NCI-H774 (cell line): ENCODE measurements at regions not wholly inside any gene's neighbourhood (a gene's known extent, or its start where the extent isn't known, plus 50 kb on each side); places are given as distances from the start of the nearest gene placed in this dataset.

ENCODE experiments used
- DNase-seq: peaks from one replicate; lab custom pipeline; 2025; lab: John Stamatoyannopoulos, UW

DNA sequence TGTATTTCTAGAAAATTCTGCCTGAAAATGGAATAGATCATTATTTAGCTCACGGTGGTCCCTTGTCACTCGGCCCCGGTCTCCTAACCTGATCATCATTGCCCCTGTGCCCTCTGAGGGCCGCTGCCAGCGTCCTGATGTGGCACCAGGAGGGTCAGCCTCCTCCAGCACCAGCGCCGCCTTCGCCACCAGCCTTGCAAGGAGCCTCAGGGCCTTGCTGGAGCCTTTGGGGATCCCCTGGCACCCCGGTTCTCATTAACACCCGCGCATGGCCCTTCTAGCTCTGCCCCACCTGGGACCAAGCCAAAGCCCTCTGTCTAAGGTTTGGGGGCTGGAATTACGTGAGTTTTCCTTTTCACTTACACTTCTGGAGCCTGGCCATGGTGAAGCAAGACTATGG is 282.5 kb upstream of the ADARB2 start:
- no peak for DNase-seq

GRCh38 chr10:2019281-2019680 is 282.0 kb upstream of the ADARB2 start:
- no peak for DNase-seq

GRCh38 chr10:2014541-2014940 is 277.2 kb upstream of the ADARB2 start:
- no peak for DNase-seq

DNA sequence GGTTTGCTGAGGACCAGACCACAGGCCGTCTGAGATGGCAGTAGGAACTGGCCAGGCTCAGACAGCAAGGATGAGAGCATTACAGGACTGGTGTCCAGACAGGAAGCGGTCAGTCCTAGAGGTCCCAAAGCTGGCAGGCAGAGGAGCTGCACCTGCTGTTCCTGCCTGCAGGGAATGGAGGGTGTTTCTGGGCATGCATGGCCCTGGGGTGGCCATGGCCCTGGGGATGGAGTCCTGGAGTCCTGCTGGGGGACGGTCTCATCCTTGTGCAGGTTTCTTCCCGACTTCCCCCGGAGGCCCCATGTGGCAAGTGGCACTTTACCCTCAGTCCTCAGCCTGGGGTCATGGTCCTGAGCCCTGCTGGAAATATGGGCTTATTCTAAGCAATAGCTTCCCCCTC is 274.9 kb upstream of the ADARB2 start:
- DNase-seq: no peak

GRCh38 chr10:2011106-2011716 is 273.9 kb upstream of the ADARB2 start:
- DNase-seq: no peak

GRCh38 chr10:2005546-2005945 is 268.2 kb upstream of the ADARB2 start:
- no peak for DNase-seq

- no peak for DNase-seq
These were observed 255.6 kb upstream of the ADARB2 start for GRCh38 chr10:1992930-1993329.

DNA sequence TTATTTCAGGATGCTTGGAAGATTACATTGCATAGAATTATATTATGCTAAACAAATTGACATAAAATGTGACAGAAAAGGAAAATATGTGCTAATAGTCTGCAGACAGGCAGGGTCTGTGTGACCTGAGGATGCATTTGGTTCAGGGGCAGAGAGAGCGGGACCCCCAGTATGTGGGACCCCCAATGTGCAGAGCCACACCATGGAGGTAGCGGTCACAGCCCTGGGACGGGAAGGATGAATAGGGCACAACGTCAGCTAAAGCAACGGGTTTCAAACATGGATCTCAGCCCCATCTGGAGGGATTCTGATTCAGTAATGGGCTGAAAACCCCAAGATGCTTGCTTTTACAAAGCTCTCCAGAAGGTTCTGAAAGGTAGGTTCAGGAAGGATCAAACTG is 251.8 kb upstream of the ADARB2 start:
- no peak for DNase-seq

DNA sequence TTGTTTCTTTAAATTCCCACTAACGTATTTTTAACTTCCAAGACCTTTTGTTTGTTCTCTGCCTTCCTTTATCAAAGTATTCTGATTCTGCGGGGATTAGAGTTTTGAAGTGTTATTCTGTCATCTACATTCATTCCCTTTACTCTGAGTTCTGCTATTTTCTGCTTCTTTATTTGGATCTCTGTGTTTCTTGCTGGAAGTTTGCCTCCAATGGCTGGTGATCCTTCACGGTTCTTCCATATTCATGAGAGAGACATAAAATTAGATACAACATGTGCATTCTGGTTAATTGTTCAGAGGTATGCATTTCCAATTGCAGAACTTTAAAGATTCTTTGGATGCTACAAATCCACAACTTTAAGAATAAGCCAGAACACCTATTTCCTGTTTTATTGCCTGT is 244.7 kb upstream of the ADARB2 start:
- no peak for DNase-seq

DNA sequence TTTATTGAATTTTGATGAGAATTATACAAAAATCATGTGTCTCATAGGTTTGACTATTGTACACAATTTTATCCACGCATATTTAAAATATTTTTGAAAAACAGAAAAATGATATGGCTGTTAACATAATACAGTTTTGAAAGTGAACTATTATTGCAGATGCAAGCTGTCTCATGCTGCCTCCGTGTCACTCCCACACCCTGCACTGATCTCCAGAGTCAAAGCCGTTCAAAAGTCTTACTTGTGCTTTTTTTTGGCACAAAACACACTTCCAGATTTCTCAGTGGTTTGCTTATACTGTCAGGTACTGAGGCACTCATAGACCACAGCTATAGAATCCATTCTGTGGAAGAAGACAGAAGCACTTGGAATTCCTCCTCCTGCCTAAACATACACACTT is 243.1 kb upstream of the ADARB2 start:
- no peak for DNase-seq

DNA sequence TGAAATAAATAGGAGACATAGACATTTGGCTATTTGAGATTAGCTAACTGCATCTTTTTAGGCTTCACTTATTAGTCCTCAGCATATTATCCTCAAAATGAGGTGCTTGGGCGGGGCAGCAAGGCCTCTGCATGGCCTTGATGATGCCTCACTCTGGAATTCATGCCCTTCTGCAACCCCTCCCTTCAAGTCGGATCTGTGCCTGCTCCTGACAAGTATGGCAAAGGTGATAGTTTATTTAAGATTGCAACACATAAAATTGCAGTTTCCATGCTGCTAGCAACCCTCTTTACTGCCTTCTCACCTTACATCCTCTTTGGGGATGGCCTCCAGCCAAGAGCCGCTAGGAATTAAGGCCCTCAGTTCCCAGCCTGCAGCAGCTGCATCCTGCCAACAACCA is 241.3 kb upstream of the ADARB2 start:
- DNase-seq: no peak

- no peak for DNase-seq
These were observed 240.1 kb upstream of the ADARB2 start for GRCh38 chr10:1977461-1977860.

GRCh38 chr10:1972406-1972805 is 235.1 kb upstream of the ADARB2 start:
- no peak for DNase-seq

DNA sequence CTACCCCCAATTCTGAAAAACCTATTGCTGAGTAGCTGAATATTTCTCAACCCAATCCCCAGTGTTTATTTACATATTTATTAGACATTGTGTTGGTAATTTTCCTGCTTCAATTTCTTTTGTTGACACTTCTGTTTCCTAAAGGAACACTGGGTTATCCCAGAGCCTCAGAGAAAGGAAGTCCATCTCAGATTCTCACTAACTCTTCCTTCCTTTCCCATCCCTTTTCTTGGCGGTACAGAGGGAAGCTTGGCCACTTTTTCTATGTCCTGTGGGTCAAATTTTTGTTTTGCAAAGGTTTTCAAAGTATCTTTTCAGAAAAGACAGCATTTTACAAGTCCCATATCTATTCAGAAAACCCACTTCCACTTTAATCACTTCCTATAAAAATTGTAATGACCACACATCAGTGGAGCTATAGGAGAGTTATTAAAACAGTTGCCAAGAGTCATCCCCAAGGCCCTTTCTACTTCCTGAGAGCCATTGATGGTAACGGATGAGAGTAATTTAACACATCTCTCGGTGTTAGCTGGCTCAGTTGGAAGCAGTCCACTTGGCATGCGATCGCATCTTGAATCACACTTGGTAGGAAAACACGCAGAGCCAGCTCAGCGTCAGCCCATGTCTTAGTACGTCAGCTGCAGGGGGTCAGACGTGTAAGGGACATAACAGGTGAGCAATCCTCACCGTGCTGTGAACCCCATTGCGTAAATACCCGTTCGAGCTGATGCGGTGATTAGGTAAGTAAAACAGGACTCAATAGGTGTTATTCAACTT is 231.1 kb upstream of the ADARB2 start:
- no peak for DNase-seq

DNA sequence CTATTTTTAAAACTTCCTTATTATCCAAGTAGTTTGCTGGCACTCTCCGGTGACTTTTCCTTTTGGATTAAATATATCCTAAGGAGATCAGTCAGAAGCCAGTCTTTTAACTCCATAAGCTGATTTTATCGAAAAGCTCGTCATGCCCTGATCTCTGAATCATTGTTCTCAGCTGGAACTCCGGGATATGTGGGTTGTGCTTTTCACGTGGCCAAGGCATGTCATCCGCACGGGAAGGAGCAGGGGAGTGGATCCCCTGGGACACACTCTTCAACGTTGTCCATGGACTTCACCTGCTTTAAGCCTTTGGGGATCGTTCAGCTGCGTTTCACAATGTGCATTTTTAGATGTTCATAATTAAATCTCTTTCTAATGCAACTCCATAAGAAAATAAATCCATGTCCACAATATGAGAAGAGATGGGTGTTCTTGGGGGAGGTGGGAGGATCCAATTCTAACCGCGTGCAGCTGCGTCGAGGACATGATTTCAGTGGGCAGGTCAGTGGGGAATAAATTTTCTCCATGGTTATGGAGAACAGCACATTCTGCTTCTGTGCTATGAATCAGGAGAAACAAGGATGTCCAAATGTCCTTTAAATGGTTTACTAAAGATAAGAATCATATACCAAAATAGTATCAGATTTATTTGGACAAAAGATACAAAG is 229.5 kb upstream of the ADARB2 start:
- no peak for DNase-seq

- DNase-seq: no peak
These were observed 227.2 kb upstream of the ADARB2 start for GRCh38 chr10:1964476-1964875.

DNA sequence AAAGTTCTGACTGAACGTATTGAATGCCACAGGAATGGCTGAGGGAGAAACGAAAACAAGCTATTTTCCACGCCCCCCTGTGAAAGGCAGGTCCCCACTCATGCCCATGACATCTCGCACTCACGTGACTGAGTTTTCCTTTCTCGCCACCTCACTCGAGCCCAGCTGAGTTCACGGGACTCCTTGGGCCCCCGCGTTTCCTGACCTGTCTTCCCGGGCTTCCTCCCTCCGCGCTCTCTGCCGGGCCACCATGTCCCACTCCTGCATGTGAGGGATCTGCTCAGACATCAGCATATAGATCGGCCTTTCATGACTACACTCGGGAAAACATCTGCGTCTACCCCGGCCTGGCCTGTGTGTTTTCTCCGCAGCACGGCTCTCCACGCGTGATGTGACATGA is 226.0 kb upstream of the ADARB2 start:
- no peak for DNase-seq

DNA sequence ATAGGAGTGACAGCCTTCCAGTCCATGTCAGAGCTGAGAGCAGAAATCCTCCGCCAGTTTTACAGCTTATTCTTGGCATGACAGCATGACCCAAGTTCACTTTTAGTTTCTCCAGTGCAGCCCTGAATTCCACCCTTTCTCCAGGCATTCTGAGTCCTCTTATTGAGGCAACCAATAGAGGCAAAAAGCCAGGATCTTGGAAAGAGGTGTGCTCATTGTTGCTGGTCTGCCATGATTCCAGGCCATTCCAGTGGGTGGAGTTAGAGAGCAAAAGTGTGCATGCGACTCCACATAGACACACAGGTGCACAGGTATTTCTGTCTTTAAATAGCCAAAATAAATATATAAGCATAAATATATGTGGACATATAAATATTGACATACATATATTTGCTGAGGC is 224.7 kb upstream of the ADARB2 start:
- no peak for DNase-seq

DNA sequence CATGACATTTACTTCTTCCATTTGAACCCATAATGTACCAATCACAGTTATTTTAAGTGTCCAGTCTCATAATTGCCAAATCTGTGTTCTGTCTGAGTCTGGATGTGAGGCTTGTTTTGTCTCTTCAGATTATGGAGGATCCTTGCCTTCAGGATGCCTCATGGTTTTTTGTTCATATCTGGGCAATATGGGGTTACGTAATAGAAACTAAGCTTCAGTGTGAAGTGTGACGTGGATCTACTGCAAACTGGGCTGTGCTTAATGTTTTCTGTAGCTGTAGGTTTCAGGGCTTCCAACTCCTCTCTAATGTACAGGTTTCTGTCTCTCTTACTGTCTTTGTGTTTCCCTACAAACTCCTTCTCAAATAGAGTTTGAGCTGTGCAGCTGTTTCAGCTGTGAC is 223.7 kb upstream of the ADARB2 start:
- DNase-seq: no peak

DNA sequence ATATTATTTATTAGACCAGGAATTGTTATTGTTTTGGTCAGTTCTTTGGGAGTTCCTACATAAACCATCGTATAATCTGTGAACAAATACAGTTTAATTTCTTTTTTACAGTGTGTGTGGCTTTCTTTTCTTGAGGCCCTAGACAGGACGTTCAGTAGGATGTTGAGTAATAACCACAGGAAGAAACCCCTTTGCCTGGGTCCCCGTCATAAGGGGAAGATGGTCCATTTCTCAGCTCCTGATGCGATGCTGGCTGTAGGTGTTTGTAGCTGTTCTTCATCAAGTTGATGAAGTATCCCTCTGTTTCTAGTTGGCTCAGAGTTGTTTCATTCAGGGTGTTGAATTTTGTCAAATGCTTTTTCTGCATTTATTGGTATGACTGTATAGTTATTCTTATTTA is 219.7 kb upstream of the ADARB2 start:
- DNase-seq: no peak

DNA sequence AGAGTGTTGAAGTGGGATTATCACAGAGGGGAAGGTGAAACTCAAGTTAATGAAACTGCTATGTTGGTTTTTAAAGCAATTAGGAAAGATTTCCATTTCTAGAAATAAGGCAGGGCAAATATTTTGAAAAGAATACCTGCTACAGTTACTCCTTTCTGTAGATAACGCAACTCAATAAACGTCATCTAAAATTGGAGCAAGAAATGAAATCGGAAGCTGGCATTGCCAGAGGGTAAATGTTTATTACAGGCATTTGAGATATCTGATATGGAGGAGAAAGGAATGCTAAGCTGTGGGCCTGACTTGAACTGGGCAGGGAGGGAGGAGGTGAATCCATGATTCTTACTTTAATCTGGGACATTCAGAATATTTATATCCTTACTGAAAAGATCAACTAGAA is 217.0 kb upstream of the ADARB2 start:
- DNase-seq: no peak

- no peak for DNase-seq
These were observed 215.1 kb upstream of the ADARB2 start for GRCh38 chr10:1952126-1953095.
